Parathyroid adenoma (tissue), 2 donors: ENCODE measurements at regions not wholly inside any gene's neighbourhood (a gene's known extent, or its start where the extent isn't known, plus 50 kb on each side); places are given as distances from the start of the nearest gene placed in this dataset.

Source experiments
- H2AFZ ChIP-seq: fragments of 300-600 bp; sonication (generic); one replicate; pipeline ENCODE4 v1.7.0; 2017; ENCODE audit warnings: antibody characterized with exemption, mild to moderate bottlenecking
- H3K27ac ChIP-seq: fragments of 300-600 bp; sonication (generic); one replicate; pipeline ENCODE4 v1.7.0; 2017
- H3K27me3 ChIP-seq: fragments of 300-600 bp; sonication (generic); one replicate; pipeline ENCODE4 v1.7.0; 2017; ENCODE audit warnings: low read length; ENCODE audit not compliant: control insufficient read depth, insufficient read depth
- H3K36me3 ChIP-seq: fragments of 300-600 bp; sonication (generic); one replicate; pipeline ENCODE4 v1.7.0; 2017; ENCODE audit warnings: low read length; ENCODE audit not compliant: control insufficient read depth, insufficient read depth
- H3K4me1 ChIP-seq: fragments of 300-600 bp; sonication (generic); one replicate; pipeline ENCODE4 v1.7.0; 2017; ENCODE audit warnings: control low read depth
- H3K4me2 ChIP-seq: fragments of 300-600 bp; sonication (generic); one replicate; pipeline ENCODE4 v1.7.0; 2017; ENCODE audit warnings: low read length
- H3K4me3 ChIP-seq: fragments of 300-600 bp; sonication (generic); one replicate; pipeline ENCODE4 v1.7.0; 2017; ENCODE audit warnings: low read depth, low read length
- H3K79me2 ChIP-seq: fragments of 300-600 bp; sonication (generic); one replicate; pipeline ENCODE4 v1.7.0; 2017; ENCODE audit warnings: control low read depth
- H3K9ac ChIP-seq: fragments of 300-600 bp; sonication (generic); one replicate; pipeline ENCODE4 v1.7.0; 2017; ENCODE audit warnings: mild to moderate bottlenecking
- H3K9me3 ChIP-seq: fragments of 300-600 bp; sonication (generic); one replicate; pipeline ENCODE4 v1.7.0; 2017; ENCODE audit warnings: low read length; ENCODE audit not compliant: control insufficient read depth
- TF ChIP-seq, protein P1 (sequence below): fragments of 300-600 bp; sonication (generic); IDR thresholded peaks from one replicate; pipeline ENCODE4 v1.7.0; 2017; ENCODE audit warnings: antibody characterized with exemption, mild to moderate bottlenecking
- donor health status: primary hyperparathyroidism.

DNA sequence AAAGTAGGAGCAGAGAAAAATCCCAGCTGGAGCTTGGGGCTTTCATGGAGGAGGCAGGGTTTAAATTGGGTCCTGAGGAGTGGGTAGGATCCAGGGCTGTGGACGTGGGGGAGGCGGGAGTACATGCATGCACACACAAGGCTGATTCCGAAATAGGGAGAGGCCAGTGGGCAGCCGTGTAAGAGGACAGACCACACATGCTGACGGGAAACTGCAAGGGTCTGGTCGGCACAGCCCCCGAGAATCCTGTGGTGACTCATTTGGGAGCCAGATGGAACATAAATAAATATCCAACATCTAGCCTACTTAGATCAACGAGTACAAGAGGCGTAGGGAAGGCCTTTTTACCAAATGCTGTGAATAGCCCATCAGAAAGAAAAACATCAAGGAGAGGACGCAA, 216.3 kb upstream of the ZNF507 start:
- H3K36me3 ChIP-seq, result no peaks in the 10 kb centered on the region
- H3K4me2 ChIP-seq, result no peak overlapping the region
- no peak overlapping the region for H3K4me3 ChIP-seq
- H3K27me3 ChIP-seq, result no peaks in the 10 kb centered on the region
- no peak overlapping the region for H3K27ac ChIP-seq
- H3K9ac ChIP-seq, result no peak overlapping the region
- H3K9me3 ChIP-seq, result no peaks in the 10 kb centered on the region
- H3K79me2 ChIP-seq, result no peaks in the 10 kb centered on the region
- no peak overlapping the region for H2AFZ ChIP-seq
- no peaks in the 10 kb centered on the region for H3K4me1 ChIP-seq
- TF ChIP-seq, protein P1, sequence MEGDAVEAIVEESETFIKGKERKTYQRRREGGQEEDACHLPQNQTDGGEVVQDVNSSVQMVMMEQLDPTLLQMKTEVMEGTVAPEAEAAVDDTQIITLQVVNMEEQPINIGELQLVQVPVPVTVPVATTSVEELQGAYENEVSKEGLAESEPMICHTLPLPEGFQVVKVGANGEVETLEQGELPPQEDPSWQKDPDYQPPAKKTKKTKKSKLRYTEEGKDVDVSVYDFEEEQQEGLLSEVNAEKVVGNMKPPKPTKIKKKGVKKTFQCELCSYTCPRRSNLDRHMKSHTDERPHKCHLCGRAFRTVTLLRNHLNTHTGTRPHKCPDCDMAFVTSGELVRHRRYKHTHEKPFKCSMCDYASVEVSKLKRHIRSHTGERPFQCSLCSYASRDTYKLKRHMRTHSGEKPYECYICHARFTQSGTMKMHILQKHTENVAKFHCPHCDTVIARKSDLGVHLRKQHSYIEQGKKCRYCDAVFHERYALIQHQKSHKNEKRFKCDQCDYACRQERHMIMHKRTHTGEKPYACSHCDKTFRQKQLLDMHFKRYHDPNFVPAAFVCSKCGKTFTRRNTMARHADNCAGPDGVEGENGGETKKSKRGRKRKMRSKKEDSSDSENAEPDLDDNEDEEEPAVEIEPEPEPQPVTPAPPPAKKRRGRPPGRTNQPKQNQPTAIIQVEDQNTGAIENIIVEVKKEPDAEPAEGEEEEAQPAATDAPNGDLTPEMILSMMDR, result no peak

GRCh38 chr19:32130332-32130731, 215.1 kb upstream of the ZNF507 start:
- Histone ChIP-seq H3K9ac (no peak overlapping the region), H2AFZ (no peak overlapping the region), H3K36me3 (no peaks in the 10 kb centered on the region), H3K9me3 (no peaks in the 10 kb centered on the region), H3K4me1 (no peaks in the 10 kb centered on the region), H3K27ac (no peak overlapping the region), H3K4me2 (no peak overlapping the region), H3K79me2 (no peaks in the 10 kb centered on the region), H3K4me3 (no peak overlapping the region), H3K27me3 (no peaks in the 10 kb centered on the region)
- TF ChIP-seq, protein P1, result no peak

GRCh38 chr19:32131005-32131404, 214.4 kb upstream of the ZNF507 start:
- TF ChIP-seq, protein P1, result no peak
- H3K27ac ChIP-seq, result no peak overlapping the region
- H2AFZ ChIP-seq, result no peak overlapping the region
- no peak overlapping the region for H3K4me2 ChIP-seq
- no peaks in the 10 kb centered on the region for H3K4me1 ChIP-seq
- no peaks in the 10 kb centered on the region for H3K79me2 ChIP-seq
- no peak overlapping the region for H3K4me3 ChIP-seq
- no peaks in the 10 kb centered on the region for H3K9me3 ChIP-seq
- H3K27me3 ChIP-seq, result no peaks in the 10 kb centered on the region
- H3K9ac ChIP-seq, result no peak overlapping the region
- H3K36me3 ChIP-seq, result no peaks in the 10 kb centered on the region

DNA sequence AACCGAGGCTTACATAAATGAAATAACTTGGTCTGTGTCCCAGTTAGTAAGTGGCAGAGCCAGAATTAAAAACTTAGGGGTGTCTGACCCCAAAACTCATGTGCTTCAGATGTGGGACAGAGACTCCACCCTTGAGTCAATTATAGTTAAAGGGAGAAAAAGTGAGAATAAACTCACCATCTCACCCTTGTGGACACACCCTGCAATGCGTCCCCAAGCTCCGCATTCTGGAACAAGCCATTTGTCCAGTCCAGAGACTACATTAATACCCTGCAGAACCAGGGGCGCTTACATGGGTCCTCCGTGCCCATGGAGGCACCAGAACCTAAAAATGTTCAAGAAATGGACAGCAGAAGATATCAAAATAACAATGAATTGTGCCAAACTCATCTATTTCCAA, 207.0 kb upstream of the ZNF507 start:
- H3K27ac ChIP-seq, result no peak overlapping the region
- no peak overlapping the region for H3K4me3 ChIP-seq
- no peaks in the 10 kb centered on the region for H3K27me3 ChIP-seq

More for the DNA sequence above, 207.0 kb upstream of the ZNF507 start:
- no peak overlapping the region for H3K9ac ChIP-seq
- no peak overlapping the region for H3K4me2 ChIP-seq
- H3K36me3 ChIP-seq, result no peaks in the 10 kb centered on the region
- no peaks in the 10 kb centered on the region for H3K9me3 ChIP-seq
- no peaks in the 10 kb centered on the region for H3K79me2 ChIP-seq
- H2AFZ ChIP-seq, result no peak overlapping the region
- TF ChIP-seq, protein P1, result no peak
- H3K4me1 ChIP-seq, result no peaks in the 10 kb centered on the region
